ENCODE measurements at regions not wholly inside any gene's neighbourhood (a gene's known extent, or its start where the extent isn't known, plus 50 kb on each side); places are given as distances from the start of the nearest gene placed in this dataset.

- ChIA-PET CTCF (ENCODE audit: unreplicated experiment) (no interaction called here), POLR2A (no interaction called here)
- Histone ChIP-seq H3K9me3 (ENCODE audit: low read length) (no peaks in the 10 kb centered on the region), H3K9me2 (ENCODE audit: insufficient read depth, low read length) (no peaks in the 10 kb centered on the region), H2AFZ (ENCODE audit: low read length) (no peak overlapping the region), H3K36me3 (ENCODE audit: insufficient read depth, low read length) (no peaks in the 10 kb centered on the region), H3K4me1 (ENCODE audit: insufficient read depth, low read length, poor library complexity, severe bottlenecking) (no peaks in the 10 kb centered on the region), H3K4me3 (ENCODE audit: low read depth, low read length, poor library complexity, severe bottlenecking) (no peak overlapping the region), H3K79me2 (ENCODE audit: insufficient read depth, low read depth, low read length) (no peaks in the 10 kb centered on the region), H3K27ac (ENCODE audit: low read depth, low read length, poor library complexity, severe bottlenecking) (no peak overlapping the region), H4K20me1 (ENCODE audit: insufficient read depth, low read length) (no peaks in the 10 kb centered on the region), H3K4me2 (ENCODE audit: low read length) (no peak overlapping the region)
- TF ChIP-seq CTCF (conservative IDR thresholded peaks at IDR 0.05; ENCODE audit: low read length) (no peak), EZH2phosphoT487 (IDR thresholded peaks at IDR 0.05; ENCODE audit: borderline replicate concordance, low read depth, low read length) (no peak)
- intact Hi-C loops (cut with micrococcal nuclease; ENCODE audit: unreplicated experiment): no loop called here
- no peak for DNase-seq (ENCODE audit: low spot score)
- no TSS peak for BruUV-seq (replicated peaks)
These were observed 56.7 kb upstream of the DSC1 start for GRCh38 chr18:31219395-31219794.

- H3K27ac ChIP-seq (ENCODE audit: low read depth, low read length, poor library complexity, severe bottlenecking): no peak overlapping the region
- no peak overlapping the region for H3K4me3 ChIP-seq (ENCODE audit: low read depth, low read length, poor library complexity, severe bottlenecking)
- H3K36me3 ChIP-seq (ENCODE audit: insufficient read depth, low read length): no peaks in the 10 kb centered on the region
- H2AFZ ChIP-seq (ENCODE audit: low read length): no peak overlapping the region
- no TSS peak for BruUV-seq (replicated peaks)
- no peaks in the 10 kb centered on the region for H3K4me1 ChIP-seq (ENCODE audit: insufficient read depth, low read length, poor library complexity, severe bottlenecking)
- TF ChIP-seq EZH2phosphoT487 (IDR thresholded peaks at IDR 0.05; ENCODE audit: borderline replicate concordance, low read depth, low read length): no peak
- no peak for TF ChIP-seq CTCF (conservative IDR thresholded peaks at IDR 0.05; ENCODE audit: low read length)
- CTCF ChIA-PET (ENCODE audit: unreplicated experiment): no interaction called here
- H3K79me2 ChIP-seq (ENCODE audit: insufficient read depth, low read depth, low read length): no peaks in the 10 kb centered on the region
- intact Hi-C loops (cut with micrococcal nuclease; ENCODE audit: unreplicated experiment): no loop called here
- POLR2A ChIA-PET: no interaction called here
- DNase-seq (ENCODE audit: low spot score): no peak
- H4K20me1 ChIP-seq (ENCODE audit: insufficient read depth, low read length): no peaks in the 10 kb centered on the region
- H3K9me3 ChIP-seq (ENCODE audit: low read length): no peaks in the 10 kb centered on the region
- H3K4me2 ChIP-seq (ENCODE audit: low read length): no peak overlapping the region
- no peaks in the 10 kb centered on the region for H3K9me2 ChIP-seq (ENCODE audit: insufficient read depth, low read length)
These were observed 60.7 kb upstream of the DSC1 start for GRCh38 chr18:31223371-31223770.

GRCh38 chr18:31225668-31226067, 63.0 kb upstream of the DSC1 start:
- H3K9me3 ChIP-seq (ENCODE audit: low read length): no peaks in the 10 kb centered on the region
- H3K4me3 ChIP-seq (ENCODE audit: low read depth, low read length, poor library complexity, severe bottlenecking): no peak overlapping the region
- TF ChIP-seq CTCF (conservative IDR thresholded peaks at IDR 0.05; ENCODE audit: low read length): no peak
- TF ChIP-seq EZH2phosphoT487 (IDR thresholded peaks at IDR 0.05; ENCODE audit: borderline replicate concordance, low read depth, low read length): no peak
- H3K79me2 ChIP-seq (ENCODE audit: insufficient read depth, low read depth, low read length): no peaks in the 10 kb centered on the region
- intact Hi-C loops (cut with micrococcal nuclease; ENCODE audit: unreplicated experiment): no loop called here
- no TSS peak for BruUV-seq (replicated peaks)
- no peaks in the 10 kb centered on the region for H3K4me1 ChIP-seq (ENCODE audit: insufficient read depth, low read length, poor library complexity, severe bottlenecking)
- ChIA-PET CTCF (ENCODE audit: unreplicated experiment) (no interaction called here), POLR2A (no interaction called here)
- no peaks in the 10 kb centered on the region for H3K9me2 ChIP-seq (ENCODE audit: insufficient read depth, low read length)
- DNase-seq (ENCODE audit: low spot score): no peak
- no peaks in the 10 kb centered on the region for H4K20me1 ChIP-seq (ENCODE audit: insufficient read depth, low read length)
- no peak overlapping the region for H2AFZ ChIP-seq (ENCODE audit: low read length)
- no peak overlapping the region for H3K27ac ChIP-seq (ENCODE audit: low read depth, low read length, poor library complexity, severe bottlenecking)
- H3K36me3 ChIP-seq (ENCODE audit: insufficient read depth, low read length): no peaks in the 10 kb centered on the region
- H3K4me2 ChIP-seq (ENCODE audit: low read length): no peak overlapping the region
